ENCODE measurements at regions not wholly inside any gene's neighbourhood (a gene's known extent, or its start where the extent isn't known, plus 50 kb on each side); places are given as distances from the start of the nearest gene placed in this dataset.

DNA sequence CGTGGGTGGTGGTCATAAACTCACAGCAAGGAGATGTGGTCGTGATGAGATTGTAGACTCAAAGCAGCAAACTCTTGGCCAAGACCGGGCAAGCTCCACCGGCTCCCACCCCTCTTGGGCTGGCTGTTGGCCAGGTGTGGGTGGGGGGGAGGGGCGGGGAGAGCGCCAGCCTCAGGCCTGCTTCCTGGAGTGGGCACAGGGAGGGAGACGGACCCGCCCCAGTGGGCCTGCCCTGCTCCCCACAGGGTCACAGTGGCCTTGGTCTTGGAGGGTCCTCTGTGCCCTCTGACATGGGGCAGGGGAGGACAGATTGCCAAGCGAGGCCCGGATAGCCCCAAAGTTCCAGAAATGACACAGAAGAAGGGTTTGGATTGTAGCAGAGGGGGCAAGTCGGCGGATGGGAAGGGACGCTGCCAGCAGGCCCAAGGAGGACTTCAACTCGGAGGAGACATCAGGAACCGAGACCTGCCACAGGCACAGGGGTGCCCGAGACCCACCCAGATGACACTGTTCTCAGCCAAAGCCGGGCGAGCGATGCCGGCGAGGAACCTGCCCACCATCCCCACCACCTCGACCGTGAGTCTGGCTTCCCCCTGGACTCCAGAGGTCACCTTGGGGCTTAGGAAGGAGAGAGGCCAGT is 85.4 kb upstream of the ACTRT2 start:
- DNase-seq = no peak

- DNase-seq = no peak
These were observed 84.4 kb upstream of the ACTRT2 start for GRCh38 chr1:2936559-2937515.

DNA sequence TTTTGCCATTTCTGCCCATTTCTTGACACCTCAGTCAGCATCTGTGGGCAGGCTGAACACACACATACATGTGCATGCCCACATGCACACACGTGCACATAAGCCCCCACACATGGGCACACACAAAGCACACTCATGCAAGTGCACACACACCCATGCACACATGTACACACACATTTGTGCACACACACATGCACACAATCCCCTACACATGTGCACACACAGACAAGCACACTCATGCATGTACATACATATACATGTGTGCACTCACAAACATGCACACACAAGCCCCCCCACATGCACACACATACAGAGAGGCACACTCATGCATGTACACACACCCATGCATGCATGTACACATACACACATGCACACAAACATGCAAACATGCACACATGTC is 83.5 kb upstream of the ACTRT2 start:
- DNase-seq = no peak

GRCh38 chr1:2939041-2939552 is 82.2 kb upstream of the ACTRT2 start:
- DNase-seq = no peak

- no peak for DNase-seq
These were observed 81.1 kb upstream of the ACTRT2 start for GRCh38 chr1:2940178-2940577.

- DNase-seq = no peak
These were observed 80.2 kb upstream of the ACTRT2 start for GRCh38 chr1:2941040-2941439.

- DNase-seq = no peak
These were observed 79.4 kb upstream of the ACTRT2 start for GRCh38 chr1:2941907-2942306.

DNA sequence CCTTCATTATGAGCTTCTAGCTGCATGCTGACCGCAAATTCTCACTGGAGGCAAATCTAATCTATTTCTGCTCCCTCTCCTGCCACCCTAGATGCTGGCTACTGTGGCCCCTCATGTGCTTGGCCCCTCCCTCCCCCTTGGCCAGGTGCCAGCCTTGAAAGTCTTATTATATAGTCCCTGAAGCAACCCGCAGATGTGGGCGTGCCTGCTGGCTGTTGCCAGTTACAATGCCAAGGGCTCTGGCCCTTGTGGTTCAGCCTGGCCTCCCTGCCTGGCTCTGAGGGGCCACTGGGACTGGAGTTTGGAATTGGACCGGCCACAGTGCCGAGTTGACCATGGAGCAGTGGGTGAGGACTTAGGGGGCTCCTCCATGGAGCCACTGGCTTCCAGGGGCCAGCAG is 78.9 kb upstream of the ACTRT2 start:
- DNase-seq = no peak

DNA sequence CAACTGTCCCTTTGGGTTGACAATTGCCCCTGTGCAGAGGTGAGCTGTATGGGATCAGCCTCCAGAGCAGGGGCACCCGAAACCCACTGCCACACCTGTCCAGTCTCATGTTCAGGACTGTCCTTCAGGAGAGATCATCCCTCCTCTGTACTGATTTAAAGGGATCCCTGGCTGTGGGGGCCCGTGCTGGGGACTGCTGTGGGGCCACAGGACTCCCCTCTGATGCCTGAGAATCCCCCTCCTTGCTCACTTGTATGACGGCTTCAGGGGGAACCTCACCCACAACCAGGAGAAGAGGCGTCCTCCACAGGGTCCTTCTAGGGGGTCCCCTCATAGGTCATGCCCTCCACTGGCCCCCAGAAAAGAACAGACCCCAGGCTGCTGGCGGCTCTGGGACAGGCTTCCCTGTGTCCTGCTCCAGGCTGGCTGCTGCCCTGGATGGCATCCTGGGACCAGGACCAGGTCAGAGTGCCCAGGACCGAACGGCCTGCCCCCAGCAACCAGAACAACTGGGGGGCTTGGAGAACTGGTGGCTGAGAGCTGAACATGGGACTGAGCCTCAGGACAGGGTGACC is 77.5 kb upstream of the ACTRT2 start:
- DNase-seq = no peak

DNA sequence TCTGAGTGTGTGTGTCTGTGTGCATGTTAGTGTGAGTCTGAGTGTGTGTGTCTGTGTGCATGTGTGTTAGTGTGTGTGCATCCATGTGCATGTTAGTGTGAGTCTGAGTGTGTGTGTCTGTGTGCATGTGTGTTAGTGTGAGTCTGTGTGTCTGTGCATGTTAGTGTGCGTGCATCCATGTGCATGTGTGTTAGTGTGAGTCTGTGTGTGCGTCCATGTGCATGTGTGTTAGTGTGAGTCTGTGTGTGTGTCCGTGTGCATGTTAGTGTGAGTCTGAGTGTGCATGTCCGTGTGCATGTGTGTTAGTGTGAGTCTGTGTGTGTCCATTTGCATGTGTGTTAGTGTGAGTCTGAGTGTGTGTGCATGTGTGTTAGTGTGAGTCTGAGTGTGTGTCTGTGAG is 76.6 kb upstream of the ACTRT2 start:
- DNase-seq = no peak

GRCh38 chr1:2945821-2946231 is 75.4 kb upstream of the ACTRT2 start:
- no peak for DNase-seq

- no peak for DNase-seq
These were observed 75.0 kb upstream of the ACTRT2 start for GRCh38 chr1:2946291-2946690.

- DNase-seq = no peak
These were observed 74.1 kb upstream of the ACTRT2 start for GRCh38 chr1:2946999-2947690.

DNA sequence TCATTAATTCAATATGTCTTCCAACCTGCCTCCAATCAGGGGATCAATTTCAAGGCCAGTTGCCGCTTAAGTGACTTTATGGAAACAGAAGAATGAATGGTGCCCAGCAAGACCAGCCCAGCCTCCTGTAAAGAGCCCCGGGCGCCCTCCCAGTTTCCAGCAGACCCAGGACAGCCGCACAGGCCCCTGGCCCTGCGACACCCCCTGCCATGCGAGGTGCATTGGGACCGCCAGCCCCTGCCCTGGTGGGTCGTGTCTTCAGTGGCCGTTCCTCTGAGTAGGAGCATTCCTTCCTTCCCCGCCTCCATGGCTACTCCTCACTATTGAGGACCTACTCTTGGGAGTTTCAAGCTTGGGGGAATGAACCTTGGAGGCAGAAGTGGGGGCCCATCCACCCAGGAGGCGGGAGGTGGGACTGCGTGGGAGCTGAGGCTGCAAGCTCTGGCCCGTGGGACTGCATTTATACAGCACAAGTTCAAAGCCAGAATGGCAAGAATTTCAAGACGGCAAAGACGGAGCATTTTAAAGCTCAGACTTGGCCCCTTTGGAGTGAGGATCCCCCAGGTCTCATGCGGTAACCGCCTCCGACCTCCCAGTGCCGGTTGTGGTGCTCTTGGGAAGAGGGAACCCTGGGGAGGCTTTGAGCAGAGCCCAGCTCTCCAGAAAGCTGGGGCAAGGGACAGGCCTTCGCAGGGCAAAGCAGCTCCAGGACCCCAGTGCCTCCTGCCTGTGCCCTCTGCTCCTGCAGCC is 73.1 kb upstream of the ACTRT2 start:
- no peak for DNase-seq

GRCh38 chr1:2948751-2949680 is 72.3 kb upstream of the ACTRT2 start:
- DNase-seq = no peak

- no peak for DNase-seq
These were observed 71.0 kb upstream of the ACTRT2 start for GRCh38 chr1:2949966-2950925.

DNA sequence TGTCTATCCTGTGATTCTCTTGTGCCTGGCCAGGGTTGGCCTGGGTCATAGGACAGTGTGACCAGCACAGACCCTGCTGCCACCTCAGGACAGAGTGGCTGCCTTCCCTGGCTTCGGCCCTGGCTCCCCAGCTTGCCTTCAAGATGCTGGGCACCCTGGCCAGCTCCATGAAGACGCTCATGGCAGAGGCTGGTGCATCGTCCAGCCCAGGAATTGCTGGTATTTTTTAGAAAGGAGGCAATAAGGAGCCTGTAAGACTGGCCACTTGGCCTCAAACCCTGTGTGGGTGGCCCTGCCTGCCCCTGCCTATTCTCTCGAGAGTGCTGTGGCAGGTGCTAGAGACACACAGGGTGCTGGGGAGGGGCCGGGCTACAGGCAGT is 70.4 kb upstream of the ACTRT2 start:
- no peak for DNase-seq

GRCh38 chr1:2951856-2952255 is 69.4 kb upstream of the ACTRT2 start:
- no peak for DNase-seq

DNA sequence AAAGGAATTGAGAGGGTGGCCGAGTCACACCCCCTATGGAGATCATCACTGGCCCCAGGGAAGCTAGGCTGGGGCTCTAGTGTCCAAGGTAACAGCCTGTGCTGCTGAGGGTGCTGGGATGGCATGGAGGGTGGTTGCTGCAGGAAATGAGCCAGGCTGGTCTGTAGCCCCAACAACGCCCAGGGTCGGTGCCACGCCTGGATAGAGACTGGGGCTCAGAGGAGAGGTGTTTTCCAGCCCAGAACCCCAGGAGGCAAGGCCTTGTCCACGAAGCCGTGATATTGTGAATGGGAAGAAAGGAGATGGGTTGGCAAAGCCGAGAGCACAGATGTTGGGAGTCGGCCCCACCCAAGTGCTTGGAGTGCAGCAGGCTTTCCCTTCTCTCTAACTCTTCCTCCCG is 68.9 kb upstream of the ACTRT2 start:
- no peak for DNase-seq

- DNase-seq = no peak
These were observed 68.3 kb upstream of the ACTRT2 start for GRCh38 chr1:2952992-2953391.
